Uterus (tissue), 3 donors: ENCODE measurements at regions not wholly inside any gene's neighbourhood (a gene's known extent, or its start where the extent isn't known, plus 50 kb on each side); places are given as distances from the start of the nearest gene placed in this dataset.

Source experiments
- DNase-seq, 2 donors: peaks; one replicate each; pipeline ENCODE4 v3.0.0-alpha.2; 2019 to 2020
- H3K27ac ChIP-seq, 2 donors: fragments of 200-600 bp; sonication (generic); 1 replicate in 1 of 2; 2 replicates in 1 of 2; pipeline ENCODE4 v1.5.1; 2016 to 2018
- H3K27me3 ChIP-seq, 2 donors: fragments of 200-600 bp; sonication (generic); one replicate each; pipeline ENCODE4 v1.5.1; 2018 to 2019; ENCODE audit warnings: control low read depth in 1 of 2
- H3K36me3 ChIP-seq, 2 donors: fragments of 200-600 bp; sonication (generic); one replicate each; pipeline ENCODE4 v1.5.1; 2019; ENCODE audit warnings: control low read depth in 1 of 2
- H3K4me1 ChIP-seq, 2 donors: fragments of 200-600 bp; sonication (generic); one replicate each; pipeline ENCODE4 v1.5.1; 2018 to 2019; ENCODE audit warnings: control low read depth in 1 of 2
- H3K4me3 ChIP-seq, 2 donors: fragments of 200-600 bp; sonication (generic); 1 replicate in 1 of 2; 2 replicates in 1 of 2; pipeline ENCODE4 v1.5.1; 2018 to 2019; ENCODE audit warnings: mild to moderate bottlenecking in 1 of 2
- H3K9me3 ChIP-seq, 2 donors: fragments of 200-600 bp; sonication (generic); one replicate each; pipeline ENCODE4 v1.5.1; 2019; ENCODE audit warnings: control low read depth in 1 of 2
- CTCF ChIP-seq, 4 experiments: fragments of 200-600 bp in 2 of 4; fragments of 450-650 bp in 2 of 4; sonication (generic) in 2 of 4; IDR thresholded peaks; one replicate each; pipeline ENCODE4 v1.5.1; 2016 to 2019; ENCODE audit warnings: antibody characterized with exemption in 4 of 4, mild to moderate bottlenecking in 2 of 4, moderate library complexity in 1 of 4
- POLR2A ChIP-seq, 2 donors: fragments of 450-650 bp; IDR thresholded peaks; one replicate each; pipeline ENCODE4 v1.6.1; 2016; ENCODE audit warnings: antibody characterized with exemption in 2 of 2, mild to moderate bottlenecking in 1 of 2, moderate library complexity in 1 of 2
- intact Hi-C: fragments of 100-400 bp; cut with DNase I; formaldehyde crosslinking; loops from one replicate; pipeline ENCODE4 v1.15.1; 2023; ENCODE audit warnings: low total_unique reads
- donor health status: DM: yes; HTN: yes; CAD: no.

DNA sequence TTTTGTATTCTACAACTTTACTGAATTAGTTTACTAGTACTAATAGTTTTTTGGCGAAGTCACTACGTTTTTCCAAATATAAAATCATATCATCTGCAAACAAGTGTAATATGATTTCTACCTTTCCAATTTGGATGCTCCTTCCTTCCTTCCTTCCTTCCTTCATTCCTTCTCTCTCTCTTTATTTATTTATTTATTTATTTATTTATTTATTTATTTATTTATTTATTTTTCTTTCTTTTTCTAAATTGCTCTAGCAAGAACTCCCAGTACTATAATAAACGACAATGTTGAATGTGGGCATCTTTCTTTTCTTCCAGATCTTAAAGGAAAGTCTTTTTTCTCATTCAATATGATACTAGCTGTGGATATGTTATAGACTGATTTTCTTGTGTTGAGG is 656.0 kb upstream of the LUZP2 start:
- Histone ChIP-seq H3K4me3 (no peak overlapping the region), H3K4me1 (no peaks in the 10 kb centered on the region), H3K36me3 (no peaks in the 10 kb centered on the region), H3K27ac (no peak overlapping the region), H3K9me3 (no peaks in the 10 kb centered on the region), H3K27me3 (no peaks in the 10 kb centered on the region)
- intact Hi-C loops: no loop called here
- no peak for DNase-seq
- TF ChIP-seq CTCF (IDR thresholded peaks at IDR 0.05) (no peak), POLR2A (IDR thresholded peaks at IDR 0.05) (no peak)

GRCh38 chr11:23846902-23847422 is 649.9 kb upstream of the LUZP2 start:
- H3K9me3 ChIP-seq: no peaks in the 10 kb centered on the region
- H3K27me3 ChIP-seq: no peaks in the 10 kb centered on the region
- intact Hi-C loops: no loop called here
- no peaks in the 10 kb centered on the region for H3K36me3 ChIP-seq
- TF ChIP-seq CTCF (IDR thresholded peaks at IDR 0.05) (no peak), POLR2A (IDR thresholded peaks at IDR 0.05) (no peak)
- H3K4me1 ChIP-seq: no peaks in the 10 kb centered on the region
- no peak overlapping the region for H3K4me3 ChIP-seq
- H3K27ac ChIP-seq: no peak overlapping the region
- no peak for DNase-seq

- no peaks in the 10 kb centered on the region for H3K36me3 ChIP-seq
- no peaks in the 10 kb centered on the region for H3K9me3 ChIP-seq
- H3K27ac ChIP-seq: no peak overlapping the region
- peaks cover 0 to 3% of the 10 kb centered on the region in 2 donors for H3K27me3 ChIP-seq
- H3K4me3 ChIP-seq: no peak overlapping the region
- intact Hi-C loops: no loop called here
- DNase-seq: no peak
- no peaks in the 10 kb centered on the region for H3K4me1 ChIP-seq
- no peak for TF ChIP-seq POLR2A (IDR thresholded peaks at IDR 0.05)
- no peak for TF ChIP-seq CTCF (IDR thresholded peaks at IDR 0.05)
Observed at GRCh38 chr11:23851216-23851615, 645.6 kb upstream of the LUZP2 start.

GRCh38 chr11:23856654-23857053 is 640.2 kb upstream of the LUZP2 start:
- no peaks in the 10 kb centered on the region for H3K4me1 ChIP-seq
- peaks cover 0 to 3% of the 10 kb centered on the region in 2 donors for H3K27me3 ChIP-seq
- no peaks in the 10 kb centered on the region for H3K9me3 ChIP-seq
- no peaks in the 10 kb centered on the region for H3K36me3 ChIP-seq
- TF ChIP-seq POLR2A (IDR thresholded peaks at IDR 0.05) (no peak), CTCF (IDR thresholded peaks at IDR 0.05) (no peak)
- no peak overlapping the region for H3K4me3 ChIP-seq
- DNase-seq: no peak
- intact Hi-C loops: no loop called here
- H3K27ac ChIP-seq: no peak overlapping the region

- Histone ChIP-seq H3K27ac (no peak overlapping the region), H3K27me3 (no peaks in the 10 kb centered on the region), H3K4me3 (no peak overlapping the region), H3K4me1 (no peaks in the 10 kb centered on the region), H3K9me3 (no peaks in the 10 kb centered on the region), H3K36me3 (no peaks in the 10 kb centered on the region)
- intact Hi-C loops: no loop called here
- TF ChIP-seq CTCF (IDR thresholded peaks at IDR 0.05) (no peak), POLR2A (IDR thresholded peaks at IDR 0.05) (no peak)
- DNase-seq: no peak
Observed at GRCh38 chr11:23859087-23859486, 637.8 kb upstream of the LUZP2 start.
